ENCODE measurements at regions not wholly inside any gene's neighbourhood (a gene's known extent, or its start where the extent isn't known, plus 50 kb on each side); places are given as distances from the start of the nearest gene placed in this dataset.

DNA sequence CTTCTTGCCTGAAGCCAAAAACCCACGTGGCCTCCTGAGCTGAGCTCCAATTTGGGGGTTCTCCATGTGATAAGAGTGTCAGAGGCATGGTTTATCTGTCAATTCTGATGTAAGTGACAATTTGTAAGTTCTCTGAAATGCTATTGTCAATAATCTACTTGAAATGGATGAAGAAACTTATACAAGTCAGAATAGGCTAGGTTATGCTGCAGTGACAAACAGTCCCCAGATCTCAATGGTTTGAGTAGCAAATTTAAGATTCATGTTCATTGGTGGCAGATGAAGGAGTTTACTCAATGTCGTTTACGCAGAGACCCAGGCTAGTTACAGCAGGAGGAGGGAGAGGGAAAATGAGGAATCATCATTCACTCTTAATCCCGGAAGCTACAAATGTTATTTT lies 352.4 kb downstream of the KIF16B start:
- Histone ChIP-seq H2AFZ (ENCODE audit: low read length) (no peak overlapping the region), H4K20me1 (ENCODE audit: control insufficient read depth, extremely low read depth, insufficient read depth, low read length) (no peaks in the 10 kb centered on the region), H3K9ac (ENCODE audit: insufficient read depth, low read length) (no peak overlapping the region), H3K27me3 (ENCODE audit: control insufficient read depth, insufficient read depth, low read length) (no peaks in the 10 kb centered on the region), H3K4me2 (ENCODE audit: extremely low read depth, insufficient read depth, low read length) (no peak overlapping the region), H3K4me3 (replicated peaks in 1 of 4; ENCODE audit: control extremely low read depth in 1 of 4, insufficient read depth in 1 of 4, low read depth in 3 of 4, low read length in 4 of 4) (no peak overlapping the region), H3K79me2 (ENCODE audit: control insufficient read depth, insufficient read depth, low read length) (no peaks in the 10 kb centered on the region), H3K36me3 (ENCODE audit: control insufficient read depth, insufficient read depth, low read length) (no peaks in the 10 kb centered on the region), H3K9me3 (ENCODE audit: control insufficient read depth, insufficient read depth, low read depth, low read length) (no peaks in the 10 kb centered on the region), H3K4me1 (ENCODE audit: control insufficient read depth, extremely low read depth, insufficient read depth, low read length) (no peaks in the 10 kb centered on the region), H3K27ac (ENCODE audit: insufficient read depth, low read length) (no peak overlapping the region)
- DNase-seq (ENCODE audit: low read depth in 2 of 2): no peak
- TF ChIP-seq EZH2 (IDR thresholded peaks at IDR 0.05; ENCODE audit: low read length, missing control alignments): no peak
- TF ChIP-seq CTCF (conservative IDR thresholded peaks at IDR 0.05 in 1 of 2, IDR thresholded peaks at IDR 0.05 in 1 of 2; ENCODE audit: low read depth in 1 of 2, low read length in 2 of 2): no peak

GRCh38 chr20:16219182-16219581 lies 354.1 kb downstream of the KIF16B start:
- no peak for DNase-seq (ENCODE audit: low read depth in 2 of 2)
- no peaks in the 10 kb centered on the region for H3K36me3 ChIP-seq (ENCODE audit: control insufficient read depth, insufficient read depth, low read length)
- H3K79me2 ChIP-seq (ENCODE audit: control insufficient read depth, insufficient read depth, low read length): no peaks in the 10 kb centered on the region
- no peak overlapping the region for H3K4me2 ChIP-seq (ENCODE audit: extremely low read depth, insufficient read depth, low read length)
- H3K27ac ChIP-seq (ENCODE audit: insufficient read depth, low read length): no peak overlapping the region
- no peaks in the 10 kb centered on the region for H3K9me3 ChIP-seq (ENCODE audit: control insufficient read depth, insufficient read depth, low read depth, low read length)
- H4K20me1 ChIP-seq (ENCODE audit: control insufficient read depth, extremely low read depth, insufficient read depth, low read length): no peaks in the 10 kb centered on the region
- H3K27me3 ChIP-seq (ENCODE audit: control insufficient read depth, insufficient read depth, low read length): no peaks in the 10 kb centered on the region
- no peak for TF ChIP-seq EZH2 (IDR thresholded peaks at IDR 0.05; ENCODE audit: low read length, missing control alignments)
- no peak for TF ChIP-seq CTCF (conservative IDR thresholded peaks at IDR 0.05 in 1 of 2, IDR thresholded peaks at IDR 0.05 in 1 of 2; ENCODE audit: low read depth in 1 of 2, low read length in 2 of 2)
- no peak overlapping the region for H2AFZ ChIP-seq (ENCODE audit: low read length)
- H3K4me3 ChIP-seq (replicated peaks in 1 of 4; ENCODE audit: control extremely low read depth in 1 of 4, insufficient read depth in 1 of 4, low read depth in 3 of 4, low read length in 4 of 4): no peak overlapping the region
- no peaks in the 10 kb centered on the region for H3K4me1 ChIP-seq (ENCODE audit: control insufficient read depth, extremely low read depth, insufficient read depth, low read length)
- H3K9ac ChIP-seq (ENCODE audit: insufficient read depth, low read length): no peak overlapping the region

GRCh38 chr20:16216914-16217230 lies 356.4 kb downstream of the KIF16B start:
- Histone ChIP-seq H3K79me2 (ENCODE audit: control insufficient read depth, insufficient read depth, low read length) (no peaks in the 10 kb centered on the region), H3K9ac (ENCODE audit: insufficient read depth, low read length) (no peak overlapping the region), H3K9me3 (ENCODE audit: control insufficient read depth, insufficient read depth, low read depth, low read length) (no peaks in the 10 kb centered on the region), H3K4me1 (ENCODE audit: control insufficient read depth, extremely low read depth, insufficient read depth, low read length) (no peaks in the 10 kb centered on the region), H3K27me3 (ENCODE audit: control insufficient read depth, insufficient read depth, low read length) (no peaks in the 10 kb centered on the region), H4K20me1 (ENCODE audit: control insufficient read depth, extremely low read depth, insufficient read depth, low read length) (no peaks in the 10 kb centered on the region), H2AFZ (ENCODE audit: low read length) (no peak overlapping the region), H3K27ac (ENCODE audit: insufficient read depth, low read length) (no peak overlapping the region), H3K36me3 (ENCODE audit: control insufficient read depth, insufficient read depth, low read length) (no peaks in the 10 kb centered on the region), H3K4me3 (replicated peaks in 1 of 4; ENCODE audit: control extremely low read depth in 1 of 4, insufficient read depth in 1 of 4, low read depth in 3 of 4, low read length in 4 of 4) (no peak overlapping the region), H3K4me2 (ENCODE audit: extremely low read depth, insufficient read depth, low read length) (no peak overlapping the region)
- DNase-seq (ENCODE audit: low read depth in 2 of 2): no peak
- TF ChIP-seq CTCF (conservative IDR thresholded peaks at IDR 0.05 in 1 of 2, IDR thresholded peaks at IDR 0.05 in 1 of 2; ENCODE audit: low read depth in 1 of 2, low read length in 2 of 2) (no peak), EZH2 (IDR thresholded peaks at IDR 0.05; ENCODE audit: low read length, missing control alignments) (no peak)

Data from fibroblast of lung (primary cell).